GM13977 (cell line): ENCODE measurements at regions not wholly inside any gene's neighbourhood (a gene's known extent, or its start where the extent isn't known, plus 50 kb on each side); places are given as distances from the start of the nearest gene placed in this dataset.

Source experiments
- DNase-seq: peaks from one replicate; pipeline ENCODE4 v3.0.0; 2012; ENCODE audit warnings: low spot score
- CTCF ChIP-seq: IDR thresholded peaks from 2 replicates; pipeline ENCODE4 v1.5.1; 2012; ENCODE audit warnings: mild to moderate bottlenecking, control low read depth; ENCODE audit not compliant: insufficient read depth; ENCODE audit errors: extremely low read depth, missing control alignments
- in situ Hi-C: fragments of 300-500 bp; cut with MboI; formaldehyde crosslinking; loops from one replicate; pipeline ENCODE4 v1.12.0; 2022; ENCODE audit warnings: low sequenced_read_pairs, low pct_unique_long_range_greater_than_20kb, mixed read lengths, inconsistent platforms; ENCODE audit not compliant: unreplicated experiment

GRCh38 chr3:82353306-82354171 is 592.1 kb upstream of the GBE1 start:
- DNase-seq, result no peak
- no peak for TF ChIP-seq CTCF
- in situ Hi-C loops, result no loop called here

- no peak for TF ChIP-seq CTCF
- in situ Hi-C loops, result no loop called here
- DNase-seq, result no peak
Observed at GRCh38 chr3:82347585-82347984, 586.1 kb upstream of the GBE1 start.

GRCh38 chr3:82342521-82342920 is 581.1 kb upstream of the GBE1 start:
- in situ Hi-C loops, result no loop called here
- DNase-seq, result no peak
- TF ChIP-seq CTCF, result no peak

GRCh38 chr3:82329300-82329699 is 567.9 kb upstream of the GBE1 start:
- in situ Hi-C loops, result no loop called here
- no peak for DNase-seq
- TF ChIP-seq CTCF, result peak; percentile 20

- in situ Hi-C loops, result no loop called here
- no peak for TF ChIP-seq CTCF
- no peak for DNase-seq
Observed at GRCh38 chr3:82311901-82312300, 550.5 kb upstream of the GBE1 start.

GRCh38 chr3:82308755-82309154 is 547.3 kb upstream of the GBE1 start:
- DNase-seq, result no peak
- no peak for TF ChIP-seq CTCF
- in situ Hi-C loops, result no loop called here
